Mesenteric fat pad (tissue), 1 donor: ENCODE measurements at regions not wholly inside any gene's neighbourhood (a gene's known extent, or its start where the extent isn't known, plus 50 kb on each side); places are given as distances from the start of the nearest gene placed in this dataset.

Experiments
- DNase-seq: peaks from one replicate; pipeline ENCODE4 v3.0.0-alpha.2; 2020; ENCODE audit warnings: low spot score
- donor health status: DM: yes; HTN: yes; CAD: no.

GRCh38 chr5:97400537-97400936 is 217.5 kb upstream of the RIOK2 start:
- no peak for DNase-seq

GRCh38 chr5:97405941-97406340 is 222.9 kb upstream of the RIOK2 start:
- no peak for DNase-seq

DNA sequence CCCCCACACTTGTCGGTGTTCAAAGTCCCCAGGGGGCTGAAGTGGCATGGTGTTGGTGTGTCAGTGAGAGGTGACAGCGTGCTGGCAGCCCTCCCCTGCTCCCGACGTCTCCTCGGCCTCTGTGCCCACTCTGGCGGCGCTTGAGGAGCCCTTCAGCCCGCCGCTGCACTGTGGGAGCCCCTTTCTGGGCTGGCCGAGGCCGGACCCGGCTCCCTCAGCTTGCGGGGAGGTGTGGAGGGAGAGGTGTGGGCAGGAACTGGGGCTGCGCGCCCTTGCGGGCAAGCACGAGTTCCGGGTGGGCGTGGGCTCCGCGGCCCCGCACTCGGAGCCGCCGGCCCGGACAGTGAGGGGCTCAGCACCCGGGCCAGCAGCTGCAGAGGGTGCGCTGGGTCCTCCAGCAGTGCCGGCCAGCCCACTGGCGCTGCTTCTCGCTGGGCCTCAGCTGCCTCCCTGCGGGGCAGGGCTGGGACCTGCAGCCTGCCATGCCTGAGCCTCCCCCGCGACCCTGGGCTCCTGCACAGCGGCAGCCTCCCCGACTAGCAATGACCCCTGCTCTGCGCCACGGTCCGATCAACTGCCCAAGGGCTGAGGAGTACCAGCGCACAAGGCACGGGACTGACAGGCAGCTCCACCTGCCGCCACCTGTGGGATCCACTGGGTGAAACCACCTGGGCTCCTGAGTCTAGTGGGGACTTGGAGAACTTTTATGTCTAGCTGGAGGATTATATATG is 224.1 kb upstream of the RIOK2 start:
- no peak for DNase-seq

DNA sequence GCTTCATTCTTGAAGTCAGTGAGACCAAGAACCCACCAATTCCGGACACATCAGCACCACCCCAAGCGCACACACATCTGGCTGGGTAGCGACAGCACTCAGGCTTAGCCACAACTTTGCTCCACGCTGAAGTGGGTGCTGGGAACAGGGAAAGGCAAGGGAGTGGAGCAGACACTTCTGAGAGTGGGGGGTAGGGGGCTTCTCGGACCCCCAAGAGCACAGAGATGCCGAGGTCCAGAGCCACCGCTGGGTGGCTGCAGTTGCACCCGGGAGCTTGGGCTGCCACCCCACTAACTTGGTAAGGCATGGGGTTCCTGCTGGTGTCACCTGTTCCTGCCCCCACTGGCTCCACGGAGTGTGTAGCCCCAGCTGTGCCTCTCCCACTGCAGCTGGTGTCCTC is 225.3 kb upstream of the RIOK2 start:
- DNase-seq, result no peak

DNA sequence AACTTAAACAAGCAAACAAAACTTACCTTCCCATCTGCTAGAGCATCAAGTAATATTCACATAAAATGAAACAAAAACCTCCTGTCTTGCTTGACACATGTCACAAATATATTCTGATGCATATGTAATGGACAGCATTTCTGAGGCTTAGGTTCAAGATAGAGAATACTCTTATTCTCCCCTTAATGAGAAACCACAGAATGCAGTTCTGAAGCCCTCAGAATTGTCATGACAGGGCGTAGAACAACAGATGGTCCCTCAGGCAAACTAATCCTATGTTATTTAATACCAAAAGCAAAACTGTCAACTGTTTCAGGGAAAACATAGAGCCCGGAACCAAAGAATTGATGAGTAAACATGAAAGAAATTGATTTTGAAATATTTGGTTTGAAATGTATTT is 229.9 kb upstream of the RIOK2 start:
- no peak for DNase-seq

DNA sequence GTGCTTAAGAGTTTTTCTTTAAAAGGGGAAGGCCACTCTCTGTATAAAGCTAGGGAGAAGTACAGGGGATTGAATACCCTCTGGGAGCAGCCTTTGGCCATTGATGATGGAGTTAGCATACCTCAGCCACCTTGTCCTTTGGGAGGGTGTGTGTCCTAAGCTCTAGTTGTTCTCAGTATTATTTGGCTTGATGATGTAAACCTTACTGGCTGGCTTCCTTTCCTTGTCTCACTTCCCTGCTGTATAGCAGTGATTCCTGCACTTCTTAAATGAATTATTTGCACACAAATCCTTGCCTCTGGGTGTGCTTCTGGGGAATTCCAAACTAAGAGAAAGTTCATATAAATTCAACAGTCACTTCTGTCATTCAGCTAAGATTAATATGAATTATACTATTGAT is 234.9 kb upstream of the RIOK2 start:
- DNase-seq, result no peak

DNA sequence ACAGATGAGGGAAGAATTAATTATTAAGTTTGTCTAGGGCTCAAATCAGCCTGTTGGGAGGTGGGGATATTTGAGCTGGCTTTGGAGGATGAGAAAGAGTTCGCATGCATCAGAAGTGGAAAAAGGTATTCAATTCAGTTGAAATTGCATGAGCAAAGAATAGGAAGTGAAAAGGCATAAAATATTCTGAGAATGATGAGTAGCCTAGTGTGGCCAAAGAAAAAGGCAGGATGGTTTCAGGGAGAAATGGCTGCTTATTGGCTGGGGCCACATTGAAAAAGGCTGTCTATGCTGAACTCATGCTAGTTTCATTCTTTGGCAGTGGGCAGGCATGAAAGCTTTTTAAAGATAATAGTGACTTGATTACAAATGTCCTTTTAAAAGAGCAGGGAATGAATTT is 235.4 kb upstream of the RIOK2 start:
- DNase-seq, result no peak

DNA sequence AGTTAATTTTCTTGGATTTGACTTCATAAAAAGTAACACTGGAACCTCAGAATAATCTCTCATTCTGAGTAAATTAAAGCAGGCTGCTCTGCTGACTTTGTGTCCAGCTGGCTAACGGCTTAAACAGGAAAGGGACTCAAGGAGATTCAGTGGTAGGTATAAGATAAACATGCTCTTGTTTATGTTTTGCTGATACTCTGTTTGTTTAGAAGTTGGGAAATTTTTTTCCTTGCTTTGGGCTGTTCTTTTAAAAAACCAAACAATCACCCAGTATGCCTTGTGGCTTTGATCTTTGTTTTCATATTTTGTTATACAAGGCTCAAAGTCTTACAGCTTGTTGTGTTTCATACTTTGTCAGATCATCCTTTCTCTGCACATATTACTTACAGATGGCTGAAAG is 237.6 kb upstream of the RIOK2 start:
- DNase-seq, result no peak

GRCh38 chr5:97422678-97423077 is 239.6 kb upstream of the RIOK2 start:
- DNase-seq, result no peak

- DNase-seq, result no peak
Measured at GRCh38 chr5:97425511-97425910, 242.5 kb upstream of the RIOK2 start.

- no peak for DNase-seq
Measured at GRCh38 chr5:97427235-97427634, 244.2 kb upstream of the RIOK2 start.

GRCh38 chr5:97434021-97434420 is 251.0 kb upstream of the RIOK2 start:
- DNase-seq, result no peak

GRCh38 chr5:97436405-97436804 is 253.4 kb upstream of the RIOK2 start:
- no peak for DNase-seq

GRCh38 chr5:97443740-97444139 is 260.7 kb upstream of the RIOK2 start:
- no peak for DNase-seq

DNA sequence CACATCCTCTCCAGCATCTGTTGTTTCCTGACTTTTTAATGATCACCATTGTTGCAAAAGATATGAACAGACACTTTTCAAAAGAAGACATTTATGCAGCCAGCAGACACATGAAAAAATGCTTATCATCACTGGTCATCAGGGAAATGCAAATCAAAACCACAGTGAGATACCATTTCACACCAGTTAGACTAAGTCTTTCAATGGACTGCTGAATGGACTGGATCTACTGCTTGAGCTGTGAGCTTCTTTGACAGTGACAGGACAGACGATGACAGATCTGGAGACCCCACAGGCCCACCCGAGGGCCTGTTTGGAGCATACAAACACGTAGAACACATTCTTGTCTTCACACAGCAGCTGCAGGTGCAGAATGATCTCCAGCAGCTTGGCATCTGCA is 266.1 kb upstream of the RIOK2 start:
- no peak for DNase-seq

GRCh38 chr5:97452646-97453045 is 269.6 kb upstream of the RIOK2 start:
- no peak for DNase-seq

DNA sequence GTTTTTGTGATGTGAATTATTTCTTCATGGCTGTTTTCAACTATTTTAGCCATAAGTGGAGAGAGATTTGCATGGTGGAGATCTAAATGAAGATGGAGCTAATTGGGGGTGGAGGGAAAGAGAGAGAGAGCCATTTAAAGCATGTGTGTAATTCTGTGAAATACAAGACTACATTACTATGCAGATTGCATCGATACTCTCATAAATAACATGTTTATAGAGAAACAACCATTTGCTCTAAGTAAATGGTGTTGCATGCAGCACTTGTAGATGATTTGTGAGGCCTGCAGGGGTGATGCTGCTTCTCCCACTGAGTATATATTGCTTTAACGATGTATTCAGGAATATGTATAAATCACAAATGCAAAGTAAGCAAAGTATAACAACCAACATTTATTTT is 270.2 kb upstream of the RIOK2 start:
- DNase-seq, result no peak

- DNase-seq, result no peak
Measured at GRCh38 chr5:97454015-97454414, 271.0 kb upstream of the RIOK2 start.

DNA sequence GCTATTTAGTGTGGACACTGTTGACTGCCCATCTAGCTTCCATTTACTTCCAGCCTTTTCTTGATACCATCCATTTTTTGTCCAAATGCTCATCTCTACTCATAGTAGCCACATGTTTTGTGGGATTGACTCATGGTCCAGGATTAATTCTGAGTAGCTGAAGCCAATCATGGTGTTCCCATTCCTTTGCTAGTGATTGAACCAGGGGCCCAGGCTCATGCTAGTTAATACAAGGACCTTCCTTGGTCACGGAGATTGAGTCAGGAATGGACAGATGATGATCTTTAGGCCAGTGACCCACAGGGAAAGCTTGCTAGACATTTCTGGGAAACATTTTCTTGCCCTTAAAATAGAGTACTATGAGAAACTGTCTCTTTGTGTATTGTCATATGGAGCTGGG is 272.9 kb upstream of the RIOK2 start:
- DNase-seq, result no peak

DNA sequence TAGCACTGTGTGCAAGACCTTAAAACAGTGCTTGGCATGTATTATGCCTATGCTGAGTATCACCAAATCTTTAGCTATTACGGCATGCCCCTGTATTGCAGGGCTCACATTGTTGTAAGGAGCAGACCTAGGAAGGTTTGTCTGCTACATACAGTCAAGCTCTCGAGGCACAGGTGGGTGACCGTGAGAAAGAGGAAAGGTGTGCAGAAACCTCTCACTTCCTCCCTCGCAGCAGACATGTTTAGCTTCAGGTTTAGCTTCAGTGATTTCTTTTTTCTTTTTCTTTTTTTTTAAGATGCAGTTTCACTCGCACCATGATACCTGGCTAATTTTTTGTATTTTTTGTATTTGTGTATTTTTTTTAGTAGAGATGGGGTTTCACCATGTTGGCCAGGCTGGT is 275.8 kb upstream of the RIOK2 start:
- no peak for DNase-seq

DNA sequence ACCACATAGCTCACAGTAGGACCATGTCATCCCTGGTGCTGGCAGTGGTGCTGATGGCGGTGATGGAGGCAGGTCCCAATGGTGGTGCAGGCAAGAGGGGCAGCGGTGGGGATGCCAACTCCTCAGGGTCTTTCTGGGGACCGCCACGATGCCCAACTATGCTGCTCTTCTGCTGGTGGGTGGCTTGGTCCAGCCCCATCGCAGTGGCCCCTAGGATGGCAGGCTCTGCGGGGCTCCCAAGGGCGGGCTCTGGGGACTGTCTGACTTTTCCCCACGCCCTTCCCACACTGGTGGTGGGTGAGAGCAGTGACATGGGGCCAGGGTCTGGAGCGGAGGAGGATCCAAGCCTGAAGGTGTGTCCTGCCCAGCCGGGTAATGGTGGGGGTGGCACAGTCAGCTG is 288.9 kb upstream of the RIOK2 start:
- no peak for DNase-seq

GRCh38 chr5:97475847-97476246 is 292.8 kb upstream of the RIOK2 start:
- no peak for DNase-seq

DNA sequence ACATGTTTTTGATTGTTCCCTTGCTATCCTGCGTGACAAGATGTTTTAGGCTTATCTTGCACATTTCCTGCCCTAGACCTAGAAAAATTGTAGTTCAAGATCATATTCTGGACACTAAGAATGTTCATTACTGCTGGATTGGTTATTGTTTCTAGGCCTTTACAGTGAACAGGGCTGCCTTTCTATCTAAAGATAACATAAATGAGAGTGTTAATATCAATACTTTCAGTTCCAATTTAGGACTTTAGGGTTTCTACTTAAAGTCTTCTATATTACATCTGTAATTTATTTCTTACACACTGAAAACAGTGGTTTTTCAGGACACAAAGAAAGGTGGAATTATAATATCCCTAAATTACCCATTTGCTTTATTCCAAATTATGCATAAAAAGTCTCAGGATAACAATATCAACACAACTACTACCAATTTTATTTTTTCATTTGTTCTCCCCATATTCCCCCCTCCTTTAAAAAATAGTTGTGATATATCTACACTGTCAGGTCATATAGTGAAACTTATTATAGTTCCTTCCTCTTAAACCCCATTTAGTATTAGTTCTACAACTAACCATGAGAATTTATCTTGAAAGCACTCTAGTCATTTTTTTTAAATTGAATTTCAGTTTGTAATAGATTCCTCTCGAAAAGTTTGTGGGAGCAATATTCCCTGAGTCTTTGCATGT is 293.9 kb upstream of the RIOK2 start:
- DNase-seq, result no peak
